Tibial artery (tissue), 4 donors: ENCODE measurements at regions not wholly inside any gene's neighbourhood (a gene's known extent, or its start where the extent isn't known, plus 50 kb on each side); places are given as distances from the start of the nearest gene placed in this dataset.

Source experiments
- DNase-seq, 2 donors: peaks; one replicate each; pipeline ENCODE4 v3.0.0-alpha.2; 2019
- H3K27ac ChIP-seq, 2 donors: fragments of 200-600 bp; sonication (generic) in 1 of 2; 1 replicate in 1 of 2; 2 replicates in 1 of 2; pipeline ENCODE4 v1.5.1; 2018 to 2019; ENCODE audit warnings: mild to moderate bottlenecking in 1 of 2
- H3K27me3 ChIP-seq, 2 donors: fragments of 200-600 bp; sonication (generic) in 1 of 2; one replicate each; pipeline versions ENCODE4 v1.5.1 to v1.6.0; 2016 to 2019
- H3K36me3 ChIP-seq, 3 donors: fragments of 200-600 bp; sonication (generic) in 2 of 3; one replicate each; pipeline ENCODE4 v1.5.1; 2016 to 2019; ENCODE audit warnings: mild to moderate bottlenecking in 2 of 3
- H3K4me1 ChIP-seq, 4 donors: fragments of 200-600 bp; sonication (generic) in 2 of 4; 1 replicate in 3 of 4; 2 replicates in 1 of 4; pipeline ENCODE4 v1.5.1; 2016 to 2019
- H3K4me3 ChIP-seq, 2 donors: fragments of 200-600 bp; sonication (generic) in 1 of 2; 1 replicate in 1 of 2; 2 replicates in 1 of 2; pipeline ENCODE4 v1.5.1; 2018 to 2019; ENCODE audit warnings: mild to moderate bottlenecking in 2 of 2
- H3K9me3 ChIP-seq, 3 donors: fragments of 200-600 bp; sonication (generic) in 1 of 3; one replicate each; pipeline ENCODE4 v1.5.1; 2016 to 2019
- intact Hi-C: fragments of 100-400 bp; cut with DNase I; formaldehyde crosslinking; loops from one replicate; pipeline ENCODE4 v1.15.0; 2023; ENCODE audit warnings: low total_unique reads
- TF ChIP-seq, protein P1 (sequence below), 2 experiments: fragments of 200-600 bp in 1 of 2; fragments of 450-650 bp in 1 of 2; IDR thresholded peaks; one replicate each; pipeline ENCODE4 v1.5.1; 2017 to 2019; ENCODE audit warnings: antibody characterized with exemption in 2 of 2, mild to moderate bottlenecking in 1 of 2, moderate library complexity in 1 of 2

DNA sequence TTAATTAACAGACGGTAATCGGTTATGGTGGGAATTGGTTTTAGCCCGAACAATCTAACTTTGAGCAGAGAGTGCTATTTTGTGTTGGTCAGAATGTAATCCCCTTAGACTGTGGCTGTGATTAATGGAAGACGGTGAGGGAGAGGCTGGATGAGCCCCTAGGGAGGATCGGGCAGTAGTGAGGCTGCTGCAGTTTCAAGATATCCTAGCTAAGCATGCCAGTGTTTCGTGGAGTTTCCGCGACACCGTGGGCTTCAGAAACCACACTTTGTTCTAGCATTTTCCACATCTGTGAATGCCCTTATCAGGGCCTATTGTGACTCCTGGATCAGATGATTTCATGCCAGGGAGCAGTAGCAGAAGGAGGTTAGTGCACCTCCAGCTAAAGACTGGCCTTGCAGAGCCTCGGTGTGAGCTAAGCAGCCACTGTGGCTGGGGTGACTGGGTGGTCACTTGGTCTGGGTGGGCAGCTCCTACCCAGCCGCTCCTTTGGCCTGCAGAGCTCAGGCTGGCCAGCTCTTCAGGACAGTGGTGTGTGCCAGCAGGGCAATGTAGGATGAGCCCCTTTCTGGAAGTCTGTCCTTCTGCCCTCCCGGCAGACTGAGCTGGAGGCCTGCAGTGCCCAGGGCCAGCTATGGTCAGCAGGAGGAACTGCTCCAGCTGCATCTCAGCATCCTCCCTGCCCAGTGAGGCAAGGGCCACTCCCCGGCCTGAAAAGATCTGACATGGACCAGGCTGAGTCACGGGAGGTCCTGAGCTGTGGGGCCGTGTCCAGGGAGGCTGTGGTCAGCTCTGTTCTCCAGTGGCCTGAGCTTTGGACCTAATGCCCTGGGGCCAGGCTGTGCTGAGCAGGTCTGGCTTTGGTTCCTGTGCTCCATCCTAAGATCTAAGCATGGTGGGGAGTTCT, 142.6 kb upstream of the GPC1 start:
- H3K4me3 ChIP-seq = no peak overlapping the region

DNA sequence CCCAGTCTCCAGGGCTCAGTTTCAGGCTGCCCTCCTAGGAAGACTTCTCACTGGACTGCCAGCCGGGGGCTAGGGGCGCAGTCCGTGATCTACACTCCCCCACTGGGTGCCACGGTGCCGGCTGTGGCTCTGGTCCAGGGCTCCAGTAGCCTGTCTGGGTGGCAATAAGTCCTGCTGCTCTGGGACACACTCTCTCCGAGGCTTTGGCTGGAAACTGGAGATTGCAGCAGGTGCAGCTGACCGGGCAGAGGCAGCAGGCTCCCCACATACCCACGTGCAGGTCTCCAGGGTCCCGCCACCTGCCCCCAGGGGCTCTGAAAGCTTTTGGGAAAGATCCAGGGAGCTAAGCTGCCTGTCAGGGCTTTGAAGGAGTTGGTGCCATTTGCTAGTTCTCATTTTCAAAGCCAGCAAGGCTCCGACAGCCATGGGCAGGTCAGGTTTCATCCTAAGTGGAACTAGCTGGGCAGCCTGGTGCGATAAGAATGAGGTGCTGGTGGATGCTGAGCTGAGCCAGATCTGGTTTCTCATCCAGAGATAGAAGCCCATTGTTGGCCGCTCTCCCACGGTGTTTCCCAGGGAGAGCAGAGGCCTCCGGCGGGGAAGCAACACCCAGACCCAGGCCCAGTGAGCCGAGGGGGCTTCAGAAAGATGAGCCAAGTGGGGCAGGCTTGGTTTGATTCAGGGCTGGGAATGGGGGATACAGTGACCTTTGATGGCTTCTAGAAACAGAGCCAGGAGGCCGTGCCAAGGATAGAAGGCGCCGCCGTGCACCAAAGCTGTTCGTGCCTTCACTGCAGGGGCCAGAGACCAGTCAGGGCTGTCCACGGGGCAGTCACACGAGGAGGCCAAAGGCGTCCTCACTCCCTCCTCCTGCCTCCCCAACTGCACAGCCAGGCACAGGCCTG, 141.7 kb upstream of the GPC1 start:
- peak in 1 of 2 donors; percentile 60 for DNase-seq
- TF ChIP-seq, protein P1, sequence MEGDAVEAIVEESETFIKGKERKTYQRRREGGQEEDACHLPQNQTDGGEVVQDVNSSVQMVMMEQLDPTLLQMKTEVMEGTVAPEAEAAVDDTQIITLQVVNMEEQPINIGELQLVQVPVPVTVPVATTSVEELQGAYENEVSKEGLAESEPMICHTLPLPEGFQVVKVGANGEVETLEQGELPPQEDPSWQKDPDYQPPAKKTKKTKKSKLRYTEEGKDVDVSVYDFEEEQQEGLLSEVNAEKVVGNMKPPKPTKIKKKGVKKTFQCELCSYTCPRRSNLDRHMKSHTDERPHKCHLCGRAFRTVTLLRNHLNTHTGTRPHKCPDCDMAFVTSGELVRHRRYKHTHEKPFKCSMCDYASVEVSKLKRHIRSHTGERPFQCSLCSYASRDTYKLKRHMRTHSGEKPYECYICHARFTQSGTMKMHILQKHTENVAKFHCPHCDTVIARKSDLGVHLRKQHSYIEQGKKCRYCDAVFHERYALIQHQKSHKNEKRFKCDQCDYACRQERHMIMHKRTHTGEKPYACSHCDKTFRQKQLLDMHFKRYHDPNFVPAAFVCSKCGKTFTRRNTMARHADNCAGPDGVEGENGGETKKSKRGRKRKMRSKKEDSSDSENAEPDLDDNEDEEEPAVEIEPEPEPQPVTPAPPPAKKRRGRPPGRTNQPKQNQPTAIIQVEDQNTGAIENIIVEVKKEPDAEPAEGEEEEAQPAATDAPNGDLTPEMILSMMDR (IDR thresholded peaks at IDR 0.05) = no peak
- H3K27ac ChIP-seq = no peak overlapping the region
- H3K36me3 ChIP-seq = no peaks in the 10 kb centered on the region
- H3K9me3 ChIP-seq = no peaks in the 10 kb centered on the region
- H3K27me3 ChIP-seq = no peaks in the 10 kb centered on the region
- intact Hi-C loops = no loop called here
- no peak overlapping the region for H3K4me3 ChIP-seq
- peaks cover 0 to 19% (median 9%) of the 10 kb centered on the region in 4 donors for H3K4me1 ChIP-seq

More for the DNA sequence above, 142.6 kb upstream of the GPC1 start:
- H3K36me3 ChIP-seq = no peaks in the 10 kb centered on the region
- DNase-seq = peak in 1 of 2 donors; percentile 48
- no peaks in the 10 kb centered on the region for H3K27me3 ChIP-seq
- no peak overlapping the region for H3K27ac ChIP-seq
- H3K4me1 ChIP-seq = peaks cover 0 to 19% (median 9%) of the 10 kb centered on the region in 4 donors
- TF ChIP-seq, protein P1 (IDR thresholded peaks at IDR 0.05) = no peak
- intact Hi-C loops = no loop called here
- H3K9me3 ChIP-seq = no peaks in the 10 kb centered on the region

DNA sequence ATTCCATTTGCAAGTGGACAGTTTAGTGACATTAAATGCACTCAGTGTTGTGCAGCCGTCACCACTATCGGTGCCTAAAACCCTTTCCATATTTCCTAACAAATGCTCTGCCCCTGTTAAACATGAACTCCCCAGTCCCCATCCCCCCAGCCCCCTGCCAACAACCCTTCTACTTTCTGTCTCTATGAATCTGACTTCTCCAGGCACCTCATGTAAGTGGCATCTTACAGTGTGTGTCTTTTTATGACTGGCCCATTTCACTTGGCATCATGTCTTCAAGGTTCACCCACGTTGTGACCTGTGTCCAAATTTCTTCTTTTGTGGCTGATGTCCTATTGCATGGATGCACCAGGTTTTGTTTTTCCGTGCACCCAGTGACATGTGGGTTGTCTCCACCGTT, 140.9 kb upstream of the GPC1 start:
- Histone ChIP-seq H3K36me3 (no peaks in the 10 kb centered on the region), H3K4me3 (no peak overlapping the region), H3K4me1 (peaks cover 0 to 19% (median 9%) of the 10 kb centered on the region in 4 donors), H3K9me3 (no peaks in the 10 kb centered on the region), H3K27me3 (no peaks in the 10 kb centered on the region), H3K27ac (no peak overlapping the region)
- no peak for DNase-seq
- intact Hi-C loops = no loop called here
- TF ChIP-seq, protein P1 (IDR thresholded peaks at IDR 0.05) = no peak

DNA sequence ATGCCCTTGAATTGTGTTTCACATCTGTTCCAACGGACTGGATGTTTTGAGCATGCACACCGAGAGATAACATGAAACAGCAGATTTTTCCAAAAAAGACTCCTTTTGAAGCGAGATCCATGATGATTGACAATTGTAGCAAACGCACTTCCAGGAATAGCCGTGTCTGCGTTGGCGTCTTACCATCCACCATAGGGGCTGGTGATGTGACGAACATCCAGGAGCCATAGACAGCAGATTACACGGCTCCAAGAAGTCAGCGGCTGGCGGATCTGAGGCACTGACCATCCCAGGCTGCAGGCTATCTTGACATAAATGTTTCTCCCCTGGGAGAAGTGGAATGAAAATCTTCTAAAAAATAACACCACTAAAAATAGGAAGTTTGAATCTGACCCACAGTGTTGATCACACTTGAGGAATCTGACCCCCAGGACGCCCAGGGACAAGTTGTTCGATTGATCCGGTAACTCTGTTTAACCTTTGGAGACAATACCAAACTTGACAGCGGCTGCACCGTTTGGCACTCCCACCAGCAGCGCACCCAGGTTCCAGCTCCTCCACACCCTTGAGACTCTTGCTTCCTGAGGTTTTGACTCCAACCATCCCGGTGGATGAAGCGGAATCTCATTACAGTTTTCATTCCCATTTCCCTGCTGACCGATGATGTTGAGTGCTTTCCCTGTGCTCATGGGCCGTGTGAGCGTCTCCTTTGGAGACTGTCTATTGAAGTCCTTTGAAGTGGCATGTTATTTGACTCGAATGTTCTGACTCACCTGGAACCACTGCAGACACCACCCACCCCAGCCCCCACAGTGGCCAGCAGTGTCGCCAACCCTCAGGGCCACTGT, 140.0 kb upstream of the GPC1 start:
- TF ChIP-seq, protein P1 (IDR thresholded peaks at IDR 0.05) = no peak
- peaks cover 0 to 19% (median 9%) of the 10 kb centered on the region in 4 donors for H3K4me1 ChIP-seq
- H3K27ac ChIP-seq = no peak overlapping the region
- peak in 1 of 2 donors; percentile 44 for DNase-seq
- H3K27me3 ChIP-seq = no peaks in the 10 kb centered on the region
- H3K4me3 ChIP-seq = no peak overlapping the region
- H3K36me3 ChIP-seq = no peaks in the 10 kb centered on the region
- intact Hi-C loops = no loop called here
- no peaks in the 10 kb centered on the region for H3K9me3 ChIP-seq

DNA sequence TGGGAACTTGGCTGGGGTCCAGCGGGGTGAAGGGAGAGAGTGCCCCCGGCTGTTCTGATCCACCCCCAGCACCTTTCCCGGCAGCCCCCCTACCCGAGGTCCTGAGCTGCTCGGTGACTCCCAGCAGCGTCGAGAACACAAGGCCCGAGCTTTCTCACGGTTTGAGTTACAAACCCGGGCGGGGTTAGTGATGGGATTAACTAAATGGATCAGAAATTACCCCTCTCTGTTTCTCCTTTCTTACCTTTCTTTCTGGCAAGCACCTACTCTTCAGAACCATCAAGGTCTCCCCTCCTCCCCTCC, 139.4 kb upstream of the GPC1 start:
- Histone ChIP-seq H3K36me3 (no peaks in the 10 kb centered on the region), H3K9me3 (no peaks in the 10 kb centered on the region), H3K27ac (no peak overlapping the region), H3K27me3 (no peaks in the 10 kb centered on the region), H3K4me3 (no peak overlapping the region), H3K4me1 (peaks cover 0 to 19% (median 9%) of the 10 kb centered on the region in 4 donors)
- peak in 1 of 2 donors; percentile 60 for DNase-seq
- TF ChIP-seq, protein P1 (IDR thresholded peaks at IDR 0.05) = no peak
- intact Hi-C loops = no loop called here
